ENCODE measurements at regions not wholly inside any gene's neighbourhood (a gene's known extent, or its start where the extent isn't known, plus 50 kb on each side); places are given as distances from the start of the nearest gene placed in this dataset.

- FAIRE-seq, result no peak
Observed at GRCh38 chr2:4515871-4516761, 812.7 kb downstream of the DCDC2C start.

GRCh38 chr2:4518596-4518995 lies 815.2 kb downstream of the DCDC2C start:
- no peak for FAIRE-seq

GRCh38 chr2:4522498-4523421 lies 819.4 kb downstream of the DCDC2C start:
- no peak for FAIRE-seq

DNA sequence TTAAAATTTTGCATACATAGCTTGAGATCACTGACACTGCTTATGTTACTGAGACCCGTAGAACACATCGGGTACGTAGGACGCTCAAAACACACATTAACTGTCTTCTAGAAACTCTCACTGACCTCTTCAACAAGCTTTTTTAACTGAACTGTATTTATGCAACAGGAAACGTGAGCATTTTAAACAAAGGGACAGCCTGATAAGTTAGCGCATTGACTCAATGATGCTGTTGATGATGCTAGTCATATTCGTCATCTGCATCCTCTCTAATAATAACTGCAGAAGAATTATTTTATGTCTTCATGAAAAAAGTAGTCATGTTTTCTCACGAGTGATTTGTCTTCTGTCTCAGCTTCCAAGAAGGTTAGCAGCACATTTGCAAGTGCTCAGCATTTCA lies 824.0 kb downstream of the DCDC2C start:
- FAIRE-seq, result no peak

DNA sequence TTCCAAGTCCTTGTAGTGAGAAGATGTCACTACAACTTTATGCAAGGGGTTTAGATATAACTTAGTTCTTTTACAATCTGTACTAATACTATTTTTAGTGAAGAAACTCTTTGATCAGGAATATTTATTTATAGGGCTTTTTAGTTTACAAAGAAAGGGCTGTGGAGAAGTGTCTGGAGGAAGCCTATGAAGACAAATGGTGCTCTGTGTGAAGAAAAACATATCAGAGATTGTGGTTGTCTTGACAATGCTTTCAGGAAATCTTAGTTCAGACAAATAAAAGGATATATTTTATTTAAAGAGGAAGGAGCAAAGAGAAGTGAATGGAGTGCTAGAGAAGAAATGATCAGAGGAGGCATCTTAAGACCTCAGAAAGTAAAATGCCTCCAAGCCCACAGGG lies 824.9 kb downstream of the DCDC2C start:
- FAIRE-seq, result no peak

DNA sequence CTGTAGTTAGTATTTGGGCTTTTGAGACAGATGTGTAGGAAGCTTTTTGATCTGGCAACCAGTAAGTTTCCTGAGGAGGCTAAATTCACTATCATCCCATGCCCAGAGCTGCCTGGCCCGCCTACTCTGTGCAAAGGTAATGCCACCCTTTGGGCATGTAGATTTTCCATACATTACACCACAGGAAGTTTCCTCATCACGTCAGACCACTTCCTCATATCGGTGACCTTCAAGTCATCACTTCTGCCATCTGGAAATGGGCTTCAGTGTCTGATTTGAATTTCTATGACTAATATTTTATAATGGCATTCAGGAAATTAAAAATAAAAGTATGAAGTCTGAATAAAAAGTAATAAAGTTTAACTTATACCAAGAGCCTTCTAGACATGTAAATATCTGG lies 825.4 kb downstream of the DCDC2C start:
- no peak for FAIRE-seq

- no peak for FAIRE-seq
Observed at GRCh38 chr2:4529738-4530137, 826.4 kb downstream of the DCDC2C start.

GRCh38 chr2:4530231-4530630 lies 826.9 kb downstream of the DCDC2C start:
- no peak for FAIRE-seq

- no peak for FAIRE-seq
Observed at GRCh38 chr2:4533806-4534205, 830.4 kb downstream of the DCDC2C start.

DNA sequence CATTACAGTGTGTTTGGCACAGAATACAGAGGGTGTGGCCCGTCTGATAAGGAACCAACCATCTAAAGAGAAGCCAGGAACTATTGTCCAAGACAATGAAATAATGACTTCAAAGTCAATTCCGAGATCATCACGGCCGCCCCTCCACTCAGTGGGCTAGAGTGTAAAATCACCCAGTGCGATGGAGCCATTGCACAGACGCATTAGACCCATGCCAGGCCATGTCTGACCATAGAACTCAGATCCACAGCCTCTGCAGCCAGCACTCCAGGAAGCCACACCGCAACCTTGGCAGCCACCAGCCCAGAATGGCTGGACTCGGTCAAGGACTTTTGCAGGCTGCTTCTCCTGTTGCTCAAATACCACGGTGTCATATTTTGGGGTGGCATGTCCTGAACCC lies 835.7 kb downstream of the DCDC2C start:
- FAIRE-seq, result no peak

DNA sequence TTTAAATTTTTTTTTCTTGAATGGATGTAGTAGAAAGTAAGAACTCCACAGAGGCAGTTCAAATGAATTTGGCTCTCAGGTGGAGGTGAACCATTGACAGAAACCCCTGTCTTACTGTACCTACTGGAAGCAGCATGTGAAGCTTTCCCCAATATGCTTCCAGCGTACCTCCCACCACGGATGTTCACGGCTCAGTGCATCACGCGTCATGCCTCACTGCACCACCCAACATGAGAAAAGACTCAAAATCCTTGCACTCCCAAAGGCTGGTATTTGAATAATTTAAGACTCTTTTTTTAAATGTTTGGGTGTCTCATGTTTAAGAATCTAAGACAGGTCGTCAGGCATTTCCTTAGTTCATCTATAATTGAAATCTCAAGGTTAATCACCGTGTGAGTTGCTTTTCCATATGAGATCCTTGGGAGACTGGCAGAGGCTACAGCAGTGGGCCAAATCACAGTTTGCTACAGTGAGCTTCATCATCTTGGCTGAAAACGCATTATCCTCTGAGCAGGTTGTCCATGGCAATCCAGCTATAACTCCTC lies 846.4 kb downstream of the DCDC2C start:
- no peak for FAIRE-seq

- FAIRE-seq, result no peak
Observed at GRCh38 chr2:4551691-4552474, 848.5 kb downstream of the DCDC2C start.

GRCh38 chr2:4553241-4553640 lies 849.9 kb downstream of the DCDC2C start:
- FAIRE-seq, result no peak

DNA sequence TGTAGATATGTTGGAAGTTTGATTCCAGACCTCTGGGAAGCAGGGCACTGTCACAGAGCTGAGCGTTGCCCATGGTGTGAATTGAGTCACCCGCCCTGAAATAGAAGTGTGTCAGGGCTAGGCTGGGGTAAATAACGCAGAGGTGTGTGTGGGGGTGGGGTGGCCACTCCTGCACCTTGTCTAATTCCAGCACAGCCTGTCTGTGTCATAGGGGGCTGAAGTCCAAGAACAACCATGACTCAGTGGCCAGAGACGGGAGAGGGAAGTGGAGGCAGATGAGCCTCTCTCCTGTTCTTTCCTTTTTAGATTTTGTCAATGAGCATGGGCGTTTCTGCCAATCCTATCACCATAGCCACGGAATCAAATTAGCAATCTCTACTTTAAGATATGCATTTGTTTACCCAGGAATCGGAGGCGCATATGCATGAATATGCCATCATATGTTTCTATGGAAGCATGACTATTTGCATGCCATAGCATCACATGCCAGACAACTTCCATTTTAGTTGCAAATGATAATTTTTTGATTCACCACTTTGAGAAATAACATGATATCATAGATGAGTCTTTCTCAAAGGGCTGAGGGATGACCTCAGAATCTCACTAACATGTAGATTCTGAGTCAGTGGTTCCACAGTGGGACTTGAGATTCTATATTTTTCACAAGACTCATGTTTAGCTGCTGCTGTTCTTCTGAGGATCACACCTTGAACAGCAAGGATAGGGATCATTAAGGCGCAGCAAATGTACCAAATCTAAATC lies 852.9 kb downstream of the DCDC2C start:
- no peak for FAIRE-seq

GRCh38 chr2:4561196-4561595 lies 857.8 kb downstream of the DCDC2C start:
- FAIRE-seq, result no peak

GRCh38 chr2:4576075-4576474 lies 872.7 kb downstream of the DCDC2C start:
- no peak for FAIRE-seq

- no peak for FAIRE-seq
Observed at GRCh38 chr2:4579977-4580376, 876.6 kb downstream of the DCDC2C start.

GRCh38 chr2:4585057-4585635 lies 881.8 kb downstream of the DCDC2C start:
- FAIRE-seq, result no peak

GRCh38 chr2:4588606-4589005 lies 885.2 kb downstream of the DCDC2C start:
- no peak for FAIRE-seq

GRCh38 chr2:4591261-4591660 lies 887.9 kb downstream of the DCDC2C start:
- no peak for FAIRE-seq

- FAIRE-seq, result no peak
Observed at GRCh38 chr2:4597400-4597799, 894.0 kb downstream of the DCDC2C start.

DNA sequence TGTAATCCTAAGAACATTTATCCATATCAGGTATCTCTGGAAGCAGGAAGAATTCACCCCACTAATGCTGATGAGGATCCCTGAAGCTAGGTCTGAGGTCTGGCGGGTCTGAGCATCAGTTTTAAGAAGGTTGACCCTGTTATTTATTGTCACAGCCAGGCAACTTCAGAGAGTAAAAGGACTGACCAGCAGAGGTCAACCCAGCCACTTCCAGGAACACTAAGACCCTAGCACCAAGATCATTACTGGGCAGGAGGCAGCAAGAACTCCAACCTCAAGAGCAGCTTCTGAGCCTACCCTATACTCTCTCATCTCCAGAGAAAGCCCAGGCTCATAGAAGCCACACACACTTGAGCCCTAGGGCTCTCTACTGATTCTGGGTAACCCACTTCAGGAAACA lies 901.4 kb downstream of the DCDC2C start:
- no peak for FAIRE-seq

Measured in TTC549 (cell line).